Right atrium auricular region (tissue), 2 donors: ENCODE measurements at regions not wholly inside any gene's neighbourhood (a gene's known extent, or its start where the extent isn't known, plus 50 kb on each side); places are given as distances from the start of the nearest gene placed in this dataset.

ENCODE experiments used
- DNase-seq: peaks from one replicate; pipeline ENCODE4 v3.0.0-alpha.2; 2019; ENCODE audit warnings: low spot score
- H3K27ac ChIP-seq, 2 donors: fragments of 200-600 bp; sonication (generic); 1 replicate in 1 of 2; 2 replicates in 1 of 2; pipeline ENCODE4 v1.5.1; 2016 to 2019
- H3K27me3 ChIP-seq, 2 donors: fragments of 200-600 bp; sonication (generic); one replicate each; pipeline versions ENCODE4 v1.5.1 to v1.6.0; 2017 to 2019
- H3K36me3 ChIP-seq: fragments of 200-600 bp; sonication (generic); one replicate; pipeline ENCODE4 v1.5.1; 2016
- H3K4me1 ChIP-seq, 2 donors: fragments of 200-600 bp; sonication (generic); one replicate each; pipeline versions ENCODE4 v1.5.1 to v1.6.0; 2017 to 2019
- H3K4me3 ChIP-seq, 2 donors: fragments of 200-600 bp; sonication (generic); 1 replicate in 1 of 2; 2 replicates in 1 of 2; pipeline ENCODE4 v1.5.1; 2017 to 2019; ENCODE audit warnings: mild to moderate bottlenecking in 1 of 2, moderate library complexity in 1 of 2
- H3K9me3 ChIP-seq, 2 donors: fragments of 200-600 bp; sonication (generic); one replicate each; pipeline ENCODE4 v1.5.1; 2019
- CTCF ChIP-seq, 2 donors: fragments of 200-600 bp; sonication (generic); IDR thresholded peaks; one replicate each; pipeline ENCODE4 v1.5.1; 2019; ENCODE audit warnings: antibody characterized with exemption in 2 of 2

GRCh38 chr4:178293601-178294000 lies 851.4 kb upstream of the AGA start:
- Histone ChIP-seq H3K36me3 (no peaks in the 10 kb centered on the region), H3K4me1 (no peaks in the 10 kb centered on the region), H3K9me3 (no peaks in the 10 kb centered on the region), H3K27me3 (no peaks in the 10 kb centered on the region), H3K27ac (no peak overlapping the region), H3K4me3 (no peak overlapping the region)
- no peak for TF ChIP-seq CTCF (IDR thresholded peaks at IDR 0.05)
- no peak for DNase-seq

GRCh38 chr4:178296669-178297068 lies 854.4 kb upstream of the AGA start:
- DNase-seq: no peak
- no peaks in the 10 kb centered on the region for H3K27me3 ChIP-seq
- no peaks in the 10 kb centered on the region for H3K36me3 ChIP-seq
- no peaks in the 10 kb centered on the region for H3K4me1 ChIP-seq
- TF ChIP-seq CTCF (IDR thresholded peaks at IDR 0.05): no peak
- no peak overlapping the region for H3K27ac ChIP-seq
- no peaks in the 10 kb centered on the region for H3K9me3 ChIP-seq
- H3K4me3 ChIP-seq: no peak overlapping the region

GRCh38 chr4:178306565-178306964 lies 864.3 kb upstream of the AGA start:
- H3K4me1 ChIP-seq: no peaks in the 10 kb centered on the region
- no peak overlapping the region for H3K4me3 ChIP-seq
- H3K27ac ChIP-seq: no peak overlapping the region
- no peaks in the 10 kb centered on the region for H3K9me3 ChIP-seq
- TF ChIP-seq CTCF (IDR thresholded peaks at IDR 0.05): no peak
- H3K27me3 ChIP-seq: no peaks in the 10 kb centered on the region
- DNase-seq: no peak
- H3K36me3 ChIP-seq: no peaks in the 10 kb centered on the region

- no peak overlapping the region for H3K4me3 ChIP-seq
- H3K27ac ChIP-seq: no peak overlapping the region
- no peaks in the 10 kb centered on the region for H3K27me3 ChIP-seq
- no peaks in the 10 kb centered on the region for H3K36me3 ChIP-seq
- no peaks in the 10 kb centered on the region for H3K4me1 ChIP-seq
- DNase-seq: no peak
- no peak for TF ChIP-seq CTCF (IDR thresholded peaks at IDR 0.05)
- H3K9me3 ChIP-seq: no peaks in the 10 kb centered on the region
Observed at GRCh38 chr4:178309890-178310289, 867.7 kb upstream of the AGA start.

- Histone ChIP-seq H3K9me3 (no peaks in the 10 kb centered on the region), H3K27me3 (no peaks in the 10 kb centered on the region), H3K4me1 (no peaks in the 10 kb centered on the region), H3K4me3 (no peak overlapping the region), H3K36me3 (no peaks in the 10 kb centered on the region), H3K27ac (no peak overlapping the region)
- TF ChIP-seq CTCF (IDR thresholded peaks at IDR 0.05): no peak
- no peak for DNase-seq
Observed at GRCh38 chr4:178311997-178312396, 869.8 kb upstream of the AGA start.

- no peak for TF ChIP-seq CTCF (IDR thresholded peaks at IDR 0.05)
- H3K4me3 ChIP-seq: no peak overlapping the region
- H3K4me1 ChIP-seq: no peaks in the 10 kb centered on the region
- H3K9me3 ChIP-seq: peaks cover 0 to 1% of the 10 kb centered on the region in 2 donors
- no peak overlapping the region for H3K27ac ChIP-seq
- H3K27me3 ChIP-seq: no peaks in the 10 kb centered on the region
- H3K36me3 ChIP-seq: no peaks in the 10 kb centered on the region
- DNase-seq: no peak
Observed at GRCh38 chr4:178314287-178314686, 872.0 kb upstream of the AGA start.
